ENCODE measurements at regions not wholly inside any gene's neighbourhood (a gene's known extent, or its start where the extent isn't known, plus 50 kb on each side); places are given as distances from the start of the nearest gene placed in this dataset.

DNA sequence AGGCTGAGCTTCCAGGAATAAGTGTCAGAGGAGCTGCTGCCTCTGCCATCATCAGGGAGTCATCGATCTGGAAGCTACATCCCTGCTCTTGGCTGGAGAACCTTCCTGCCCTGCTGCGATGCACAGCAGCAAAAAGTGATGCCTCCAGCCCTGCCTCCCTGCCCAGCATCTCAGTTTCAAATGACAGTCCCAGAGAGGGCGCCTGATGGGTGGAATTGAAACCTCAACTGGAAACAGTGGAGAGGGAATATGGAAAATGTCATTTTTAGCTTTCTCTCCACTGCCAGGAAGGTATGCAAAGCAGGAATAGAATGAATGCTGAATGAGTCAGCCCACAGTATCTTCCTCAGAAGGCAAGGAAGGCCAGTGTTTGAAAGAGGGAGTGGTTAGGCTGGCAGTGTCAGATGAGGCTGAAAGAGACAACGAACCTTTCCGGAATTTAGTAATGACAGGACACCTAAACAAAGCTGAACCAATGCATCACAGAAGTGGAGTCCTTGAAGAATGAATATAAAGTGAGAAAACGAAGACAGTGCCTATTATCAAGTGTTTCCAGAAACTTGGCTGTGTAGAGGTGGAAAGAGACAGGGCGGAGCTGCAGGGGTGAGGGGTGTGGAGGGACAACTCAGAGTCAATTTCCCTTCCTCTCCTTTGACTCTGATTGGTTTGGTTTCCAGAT lies 153.9 kb upstream of the NDUFV2 start:
- TF ChIP-seq ZNF175 (tag by site-specific recombination; IDR thresholded peaks at IDR 0.05) (no peak), ZNF335 (tag by site-specific recombination; conservative IDR thresholded peaks at IDR 0.05) (no peak)
